Neural progenitor cell (in vitro differentiated cells): ENCODE measurements at regions not wholly inside any gene's neighbourhood (a gene's known extent, or its start where the extent isn't known, plus 50 kb on each side); places are given as distances from the start of the nearest gene placed in this dataset.

Experiments used
- DNase-seq: peaks from one replicate; pipeline ENCODE4 v3.0.0-alpha.2; 2016; ENCODE audit warnings: low spot score
- H2AFZ ChIP-seq: fragments of 200-600 bp; sonication (generic); replicated peaks from 2 replicates; pipeline ENCODE4 v1.6.1; 2016; ENCODE audit warnings: antibody characterized with exemption
- H3F3A ChIP-seq: fragments of 200-600 bp; sonication (generic); 2 replicates; pipeline ENCODE4 v1.6.1; 2016; ENCODE audit warnings: antibody characterized with exemption, low read depth
- H3K27ac ChIP-seq: fragments of 200-600 bp; sonication (generic); 2 replicates; pipeline ENCODE4 v1.5.1; 2016; ENCODE audit warnings: mild to moderate bottlenecking
- H3K27me3 ChIP-seq: fragments of 200-600 bp; sonication (generic); 2 replicates; pipeline ENCODE4 v1.6.1; 2016; ENCODE audit warnings: mild to moderate bottlenecking, moderate library complexity
- H3K36me3 ChIP-seq: fragments of 200-600 bp; sonication (generic); 2 replicates; pipeline ENCODE4 v1.5.1; 2016
- H3K4me1 ChIP-seq: fragments of 200-600 bp; sonication (generic); 2 replicates; pipeline ENCODE4 v1.6.1; 2016; ENCODE audit warnings: mixed run types
- H3K4me2 ChIP-seq: fragments of 200-600 bp; sonication (generic); 2 replicates; pipeline ENCODE4 v1.6.1; 2016
- H3K4me3 ChIP-seq: fragments of 200-600 bp; sonication (generic); 2 replicates; pipeline ENCODE4 v1.5.1; 2016
- H3K79me2 ChIP-seq: fragments of 200-600 bp; sonication (generic); 2 replicates; pipeline ENCODE4 v1.6.1; 2016; ENCODE audit warnings: low read depth
- H3K9ac ChIP-seq: fragments of 200-600 bp; sonication (generic); 2 replicates; pipeline ENCODE4 v1.6.1; 2016
- H3K9me3 ChIP-seq: fragments of 200-600 bp; sonication (generic); 2 replicates; pipeline ENCODE4 v1.5.1; 2016; ENCODE audit warnings: low read depth
- H4K20me1 ChIP-seq: fragments of 200-600 bp; sonication (generic); 2 replicates; pipeline ENCODE4 v1.6.1; 2016; ENCODE audit warnings: low read depth
- H3K27ac Mint-ChIP-seq: 3 replicates; pipeline ENCODE4 v1.8.0; 2021; ENCODE audit warnings: mixed read lengths
- H3K27me3 Mint-ChIP-seq: 2 replicates; pipeline ENCODE4 v1.8.0; 2022; ENCODE audit warnings: low read depth, mild to moderate bottlenecking, inconsistent platforms, moderate library complexity, mixed read lengths; ENCODE audit not compliant: insufficient read depth
- H3K36me3 Mint-ChIP-seq: 3 replicates; pipeline ENCODE4 v1.8.0; 2021; ENCODE audit warnings: mixed read lengths
- H3K4me1 Mint-ChIP-seq: 3 replicates; pipeline ENCODE4 v1.8.0; 2021; ENCODE audit warnings: mixed read lengths
- H3K4me3 Mint-ChIP-seq: 3 replicates; pipeline ENCODE4 v1.8.0; 2021; ENCODE audit warnings: mild to moderate bottlenecking, moderate library complexity, mixed read lengths
- H3K9me3 Mint-ChIP-seq: 3 replicates; pipeline ENCODE4 v1.8.0; 2020; ENCODE audit warnings: mixed read lengths
- CTCF ChIP-seq: fragments of 200-600 bp; sonication (generic); IDR thresholded peaks from 2 replicates; pipeline ENCODE4 v1.5.1; 2017; ENCODE audit warnings: antibody characterized with exemption, mild to moderate bottlenecking
- EZH2 ChIP-seq: fragments of 200-600 bp; sonication (generic); IDR thresholded peaks from 2 replicates; pipeline ENCODE4 v1.6.1; 2017; ENCODE audit warnings: antibody characterized with exemption, mild to moderate bottlenecking, moderate library complexity
- EZH2phosphoT487 ChIP-seq: fragments of 200-600 bp; sonication (generic); IDR thresholded peaks from 2 replicates; pipeline ENCODE4 v1.6.1; 2017; ENCODE audit warnings: antibody characterized with exemption

GRCh38 chr2:223669453-223670225, 67.5 kb upstream of the SCG2 start:
- no peaks in the 10 kb centered on the region for H3K9me3 ChIP-seq
- no peaks in the 10 kb centered on the region for H3K36me3 ChIP-seq
- H2AFZ ChIP-seq = no peak overlapping the region
- no peak overlapping the region for H3K4me3 ChIP-seq
- H4K20me1 ChIP-seq = no peaks in the 10 kb centered on the region
- Mint-ChIP-seq H3K4me1 (peaks cover 5% of the 10 kb centered on the region), H3K4me3 (no peak overlapping the region), H3K9me3 (no peaks in the 10 kb centered on the region), H3K27me3 (no peaks in the 10 kb centered on the region), H3K27ac (no peak overlapping the region), H3K36me3 (peaks cover 4% of the 10 kb centered on the region)
- no peaks in the 10 kb centered on the region for H3F3A ChIP-seq
- no peak overlapping the region for H3K9ac ChIP-seq
- H3K79me2 ChIP-seq = no peaks in the 10 kb centered on the region
- H3K4me2 ChIP-seq = no peak overlapping the region
- DNase-seq = no peak
- peaks cover 12% of the 10 kb centered on the region for H3K4me1 ChIP-seq
- no peak for TF ChIP-seq CTCF
- no peak for TF ChIP-seq EZH2
- no peak for TF ChIP-seq EZH2phosphoT487
- no peaks in the 10 kb centered on the region for H3K27me3 ChIP-seq
- no peak overlapping the region for H3K27ac ChIP-seq

GRCh38 chr2:223668302-223668998, 66.3 kb upstream of the SCG2 start:
- no peak overlapping the region for H3K4me2 ChIP-seq
- H3K27me3 Mint-ChIP-seq = no peaks in the 10 kb centered on the region
- no peak overlapping the region for H3K9ac ChIP-seq
- DNase-seq = no peak
- no peaks in the 10 kb centered on the region for H3K79me2 ChIP-seq
- TF ChIP-seq EZH2phosphoT487 (no peak), CTCF (no peak), EZH2 (no peak)
- H4K20me1 ChIP-seq = no peaks in the 10 kb centered on the region
- H3K27ac Mint-ChIP-seq = no peak overlapping the region
- no peak overlapping the region for H3K4me3 ChIP-seq
- H3F3A ChIP-seq = no peaks in the 10 kb centered on the region
- peaks cover 12% of the 10 kb centered on the region for H3K4me1 ChIP-seq
- H3K36me3 Mint-ChIP-seq = peaks cover 4% of the 10 kb centered on the region
- H3K9me3 Mint-ChIP-seq = no peaks in the 10 kb centered on the region
- no peak overlapping the region for H2AFZ ChIP-seq
- H3K27ac ChIP-seq = no peak overlapping the region
- H3K27me3 ChIP-seq = no peaks in the 10 kb centered on the region
- no peaks in the 10 kb centered on the region for H3K36me3 ChIP-seq
- peaks cover 5% of the 10 kb centered on the region for H3K4me1 Mint-ChIP-seq
- no peaks in the 10 kb centered on the region for H3K9me3 ChIP-seq
- no peak overlapping the region for H3K4me3 Mint-ChIP-seq

- H3K9me3 Mint-ChIP-seq = peaks cover 18% of the 10 kb centered on the region
- peaks cover 10% of the 10 kb centered on the region for H3K36me3 Mint-ChIP-seq
- Histone ChIP-seq H3K27me3 (no peaks in the 10 kb centered on the region), H3K4me3 (no peak overlapping the region), H4K20me1 (no peaks in the 10 kb centered on the region), H3K9me3 (no peaks in the 10 kb centered on the region), H3F3A (no peaks in the 10 kb centered on the region), H3K36me3 (no peaks in the 10 kb centered on the region), H2AFZ (no peak overlapping the region), H3K79me2 (no peaks in the 10 kb centered on the region), H3K9ac (no peak overlapping the region), H3K4me1 (peaks cover 8% of the 10 kb centered on the region), H3K27ac (no peak overlapping the region), H3K4me2 (no peak overlapping the region)
- H3K27me3 Mint-ChIP-seq = peaks cover 4% of the 10 kb centered on the region
- no peak overlapping the region for H3K27ac Mint-ChIP-seq
- H3K4me3 Mint-ChIP-seq = no peak overlapping the region
- no peak for TF ChIP-seq EZH2
- no peak for TF ChIP-seq EZH2phosphoT487
- TF ChIP-seq CTCF = no peak
- peaks cover 19% of the 10 kb centered on the region for H3K4me1 Mint-ChIP-seq
- DNase-seq = no peak
These were observed 52.3 kb upstream of the SCG2 start for GRCh38 chr2:223654384-223654915.
